Testis (tissue), 2 donors: ENCODE measurements at regions not wholly inside any gene's neighbourhood (a gene's known extent, or its start where the extent isn't known, plus 50 kb on each side); places are given as distances from the start of the nearest gene placed in this dataset.

Experiments
- POLR2A ChIP-seq: fragments of 450-650 bp; IDR thresholded peaks from one replicate; pipeline ENCODE4 v1.6.1; 2017; ENCODE audit warnings: antibody characterized with exemption, mild to moderate bottlenecking, moderate library complexity
- TF ChIP-seq, protein P1 (sequence below), 3 experiments: fragments of 450-650 bp in 2 of 3; fragments of 200-600 bp in 1 of 3; sonication (generic) in 1 of 3; IDR thresholded peaks; one replicate each; pipeline ENCODE4 v1.5.1; 2016 to 2019; ENCODE audit warnings: antibody characterized with exemption in 3 of 3, mild to moderate bottlenecking in 2 of 3, moderate library complexity in 1 of 3

DNA sequence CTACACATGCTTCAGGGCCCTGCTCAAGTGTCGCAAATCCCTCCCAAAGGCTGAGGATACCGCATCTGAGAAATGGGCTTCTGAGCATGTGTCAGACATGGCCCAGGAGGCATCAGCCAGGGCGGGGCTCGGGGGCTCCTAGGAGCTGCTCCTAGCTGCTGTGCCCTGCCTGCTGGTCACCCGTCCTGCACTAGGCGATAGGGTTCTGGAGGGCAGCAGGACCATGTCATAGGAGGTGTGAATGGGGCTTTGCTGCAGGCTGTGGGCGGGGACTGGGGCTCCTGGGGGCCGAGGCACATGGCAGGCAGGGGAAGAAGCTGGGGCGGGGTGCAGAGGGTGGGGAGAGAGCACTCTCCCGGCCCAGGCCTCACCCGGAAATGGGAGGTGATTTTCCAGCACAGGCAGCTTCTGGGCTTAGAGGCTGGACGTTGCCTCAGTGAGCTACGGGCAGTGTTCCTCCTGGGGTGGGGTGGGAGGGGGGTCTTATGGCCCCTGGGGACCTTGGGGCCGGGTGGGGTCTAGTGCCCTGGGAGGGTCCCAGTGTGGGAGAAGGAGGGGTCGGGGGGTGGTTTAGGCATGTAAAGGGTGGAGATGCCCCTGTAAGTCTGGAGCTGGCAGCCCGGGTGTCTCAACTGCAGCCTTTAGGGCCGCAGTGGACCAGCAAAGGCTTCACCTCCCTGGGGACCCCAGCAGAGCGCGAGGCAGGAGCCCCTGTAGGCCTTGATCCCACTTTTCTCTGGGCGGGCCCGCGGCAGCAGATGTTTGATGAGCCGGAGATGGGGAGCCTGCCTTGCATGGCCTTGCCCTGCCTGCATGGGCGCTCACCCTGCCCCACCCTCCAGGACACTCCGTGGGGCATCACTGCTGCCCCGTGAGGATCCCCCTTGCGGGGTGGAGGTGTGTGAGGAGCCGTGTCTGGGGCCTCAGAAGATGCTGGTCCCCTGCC, 98.6 kb upstream of the LRPAP1 start:
- TF ChIP-seq, protein P1, sequence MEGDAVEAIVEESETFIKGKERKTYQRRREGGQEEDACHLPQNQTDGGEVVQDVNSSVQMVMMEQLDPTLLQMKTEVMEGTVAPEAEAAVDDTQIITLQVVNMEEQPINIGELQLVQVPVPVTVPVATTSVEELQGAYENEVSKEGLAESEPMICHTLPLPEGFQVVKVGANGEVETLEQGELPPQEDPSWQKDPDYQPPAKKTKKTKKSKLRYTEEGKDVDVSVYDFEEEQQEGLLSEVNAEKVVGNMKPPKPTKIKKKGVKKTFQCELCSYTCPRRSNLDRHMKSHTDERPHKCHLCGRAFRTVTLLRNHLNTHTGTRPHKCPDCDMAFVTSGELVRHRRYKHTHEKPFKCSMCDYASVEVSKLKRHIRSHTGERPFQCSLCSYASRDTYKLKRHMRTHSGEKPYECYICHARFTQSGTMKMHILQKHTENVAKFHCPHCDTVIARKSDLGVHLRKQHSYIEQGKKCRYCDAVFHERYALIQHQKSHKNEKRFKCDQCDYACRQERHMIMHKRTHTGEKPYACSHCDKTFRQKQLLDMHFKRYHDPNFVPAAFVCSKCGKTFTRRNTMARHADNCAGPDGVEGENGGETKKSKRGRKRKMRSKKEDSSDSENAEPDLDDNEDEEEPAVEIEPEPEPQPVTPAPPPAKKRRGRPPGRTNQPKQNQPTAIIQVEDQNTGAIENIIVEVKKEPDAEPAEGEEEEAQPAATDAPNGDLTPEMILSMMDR (IDR thresholded peaks at IDR 0.05) = no peak
- no peak for TF ChIP-seq POLR2A
